PFSK-1 (cell line): ENCODE measurements at regions not wholly inside any gene's neighbourhood (a gene's known extent, or its start where the extent isn't known, plus 50 kb on each side); places are given as distances from the start of the nearest gene placed in this dataset.

Experiments used
- FOXP2 ChIP-seq: optimal IDR thresholded peaks from 2 replicates; pipeline ENCODE3; 2011; ENCODE audit warnings: borderline replicate concordance, control low read depth, inconsistent platforms; ENCODE audit not compliant: insufficient read depth; ENCODE audit errors: extremely low read length, extremely low read depth
- POLR2AphosphoS5 ChIP-seq: IDR thresholded peaks from 2 replicates; pipeline ENCODE4 v1.6.1; 2012; ENCODE audit warnings: low read depth, mild to moderate bottlenecking, control low read depth, low read length, moderate library complexity
- REST ChIP-seq, 2 experiments: IDR thresholded peaks; 2 replicates each; pipeline versions ENCODE4 v1.6.1 to v1.8.0; 2011 to 2012; ENCODE audit warnings: low read depth in 2 of 2, low read length in 2 of 2, control low read depth in 1 of 2, inconsistent platforms in 1 of 2, mild to moderate bottlenecking in 1 of 2, moderate library complexity in 1 of 2; ENCODE audit not compliant: insufficient read depth in 1 of 2
- SIN3A ChIP-seq: IDR thresholded peaks from 2 replicates; pipeline ENCODE4 v1.6.1; 2012; ENCODE audit warnings: mild to moderate bottlenecking, low read length, moderate library complexity, borderline replicate concordance; ENCODE audit not compliant: insufficient read depth
- TAF1 ChIP-seq: IDR thresholded peaks from 2 replicates; pipeline ENCODE4 v1.6.1; 2012; ENCODE audit warnings: low read length, control low read depth, borderline replicate concordance; ENCODE audit not compliant: insufficient read depth

DNA sequence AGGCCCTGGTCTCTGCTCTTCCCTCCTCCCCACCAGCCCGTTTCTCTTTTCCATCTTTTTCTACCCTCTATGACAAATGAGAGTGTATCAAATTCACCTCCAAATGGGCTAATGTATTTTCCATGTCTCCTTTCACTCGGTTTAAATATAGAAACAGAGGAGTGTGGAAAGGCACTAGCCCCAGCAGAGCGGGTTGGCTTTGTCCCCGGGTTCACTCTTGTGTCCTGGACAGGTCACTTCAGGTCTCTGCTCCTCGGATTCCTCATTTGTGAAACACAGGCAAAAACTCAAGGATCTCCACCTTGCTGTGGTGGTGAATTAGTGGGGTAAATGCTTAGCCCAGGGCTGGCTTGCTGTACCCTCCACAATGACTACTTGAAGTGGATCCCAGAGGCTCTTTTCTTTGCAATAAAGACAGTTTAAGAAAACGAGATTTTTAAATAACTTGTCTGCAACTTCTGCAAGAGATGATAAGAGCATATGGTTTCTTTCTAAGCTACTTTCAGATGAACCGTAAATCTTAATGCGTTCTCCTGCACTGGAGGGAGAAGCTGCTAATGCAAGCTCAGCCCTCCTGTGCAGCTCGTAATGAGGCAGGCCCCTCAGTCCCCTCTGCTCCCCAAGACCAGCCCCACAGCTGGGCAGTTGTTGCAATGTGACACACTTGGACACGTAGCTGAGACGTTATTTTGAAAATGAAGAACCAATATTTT is 292.9 kb downstream of the THBS2 start:
- TF ChIP-seq REST (IDR thresholded peaks at IDR 0.05; ENCODE audit: insufficient read depth in 1 of 2, low read depth in 2 of 2, low read length in 2 of 2): no peak
- TF ChIP-seq TAF1: no peak
- no peak for TF ChIP-seq FOXP2
- TF ChIP-seq SIN3A: no peak
- no peak for TF ChIP-seq POLR2AphosphoS5
